WERI-Rb-1 (cell line): ENCODE measurements at regions not wholly inside any gene's neighbourhood (a gene's known extent, or its start where the extent isn't known, plus 50 kb on each side); places are given as distances from the start of the nearest gene placed in this dataset.

Source experiments
- DNase-seq: peaks from one replicate; pipeline ENCODE4 v3.0.0-alpha.2; 2020
- H3K27ac ChIP-seq: fragments of 250-450 bp; sonication (Bioruptor Pico); 2 replicates; pipeline ENCODE4 v1.5.1; 2020; ENCODE audit warnings: mild to moderate bottlenecking, moderate library complexity
- H3K27me3 ChIP-seq: fragments of 250-450 bp; sonication (Bioruptor Pico); 2 replicates; pipeline ENCODE4 v1.5.1; 2021; ENCODE audit warnings: mild to moderate bottlenecking, low read depth, moderate library complexity; ENCODE audit not compliant: insufficient read depth, severe bottlenecking
- H3K36me3 ChIP-seq: fragments of 250-450 bp; sonication (Bioruptor Pico); 2 replicates; pipeline ENCODE4 v1.5.1; 2020; ENCODE audit warnings: mild to moderate bottlenecking, moderate library complexity
- H3K4me3 ChIP-seq: 2 replicates; pipeline ENCODE4 v1.5.1; 2011; ENCODE audit warnings: low read depth, mild to moderate bottlenecking, control low read depth, low read length
- H3K9me3 ChIP-seq: fragments of 250-450 bp; sonication (Bioruptor Pico); 2 replicates; pipeline ENCODE4 v1.5.1; 2021; ENCODE audit warnings: mild to moderate bottlenecking, moderate library complexity; ENCODE audit not compliant: severe bottlenecking
- TF ChIP-seq, protein P1 (sequence below): IDR thresholded peaks from 2 replicates; pipeline ENCODE4 v1.5.1; 2011; ENCODE audit warnings: low read depth, mild to moderate bottlenecking, control low read depth, inconsistent platforms, low read length

DNA sequence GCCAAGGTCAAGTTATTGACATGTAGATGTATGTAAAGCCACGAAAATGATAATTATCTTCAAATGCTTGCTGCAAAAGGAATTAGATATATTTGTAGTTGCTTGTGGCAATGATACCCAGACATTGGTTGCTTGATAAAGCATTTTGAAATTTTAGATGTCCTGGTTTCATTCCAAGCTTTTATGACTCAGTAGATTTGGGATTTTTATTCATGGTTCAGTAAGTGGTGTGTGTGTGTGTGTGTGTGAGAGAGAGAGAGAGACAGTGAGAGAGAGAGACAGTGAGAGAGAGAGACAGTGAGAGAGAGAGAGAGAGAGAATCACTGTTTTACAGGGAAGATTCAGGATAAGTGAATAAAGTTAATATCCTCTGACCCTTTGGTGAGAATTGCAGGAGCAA is 498.2 kb upstream of the C1orf87 start:
- no peak overlapping the region for H3K4me3 ChIP-seq
- H3K27me3 ChIP-seq, result no peaks in the 10 kb centered on the region
- H3K36me3 ChIP-seq, result no peaks in the 10 kb centered on the region
- DNase-seq, result no peak
- H3K9me3 ChIP-seq, result no peaks in the 10 kb centered on the region
- TF ChIP-seq, protein P1, sequence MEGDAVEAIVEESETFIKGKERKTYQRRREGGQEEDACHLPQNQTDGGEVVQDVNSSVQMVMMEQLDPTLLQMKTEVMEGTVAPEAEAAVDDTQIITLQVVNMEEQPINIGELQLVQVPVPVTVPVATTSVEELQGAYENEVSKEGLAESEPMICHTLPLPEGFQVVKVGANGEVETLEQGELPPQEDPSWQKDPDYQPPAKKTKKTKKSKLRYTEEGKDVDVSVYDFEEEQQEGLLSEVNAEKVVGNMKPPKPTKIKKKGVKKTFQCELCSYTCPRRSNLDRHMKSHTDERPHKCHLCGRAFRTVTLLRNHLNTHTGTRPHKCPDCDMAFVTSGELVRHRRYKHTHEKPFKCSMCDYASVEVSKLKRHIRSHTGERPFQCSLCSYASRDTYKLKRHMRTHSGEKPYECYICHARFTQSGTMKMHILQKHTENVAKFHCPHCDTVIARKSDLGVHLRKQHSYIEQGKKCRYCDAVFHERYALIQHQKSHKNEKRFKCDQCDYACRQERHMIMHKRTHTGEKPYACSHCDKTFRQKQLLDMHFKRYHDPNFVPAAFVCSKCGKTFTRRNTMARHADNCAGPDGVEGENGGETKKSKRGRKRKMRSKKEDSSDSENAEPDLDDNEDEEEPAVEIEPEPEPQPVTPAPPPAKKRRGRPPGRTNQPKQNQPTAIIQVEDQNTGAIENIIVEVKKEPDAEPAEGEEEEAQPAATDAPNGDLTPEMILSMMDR, result no peak
- no peak overlapping the region for H3K27ac ChIP-seq

DNA sequence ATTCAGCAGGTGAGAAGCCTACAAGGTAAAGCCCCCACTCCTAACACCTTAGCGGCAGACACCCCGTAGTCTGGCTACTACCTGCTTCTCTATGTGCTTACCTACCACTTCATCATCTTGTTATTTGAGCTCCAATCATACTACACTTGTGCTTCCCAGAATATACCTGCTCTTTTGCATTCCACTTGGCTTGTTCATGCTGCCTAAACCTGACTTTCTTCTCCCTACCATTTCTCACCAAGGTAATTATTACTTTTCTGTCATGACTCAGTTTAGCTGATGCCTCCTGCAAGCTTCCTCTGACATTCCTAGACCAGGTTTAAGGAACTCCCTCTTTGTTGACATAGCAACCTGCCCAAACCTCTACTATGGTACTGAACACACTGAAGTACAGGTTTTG is 495.6 kb upstream of the C1orf87 start:
- no peak for DNase-seq
- no peak overlapping the region for H3K27ac ChIP-seq
- H3K27me3 ChIP-seq, result no peaks in the 10 kb centered on the region
- no peaks in the 10 kb centered on the region for H3K36me3 ChIP-seq
- H3K4me3 ChIP-seq, result no peak overlapping the region
- TF ChIP-seq, protein P1, result no peak
- H3K9me3 ChIP-seq, result no peaks in the 10 kb centered on the region

DNA sequence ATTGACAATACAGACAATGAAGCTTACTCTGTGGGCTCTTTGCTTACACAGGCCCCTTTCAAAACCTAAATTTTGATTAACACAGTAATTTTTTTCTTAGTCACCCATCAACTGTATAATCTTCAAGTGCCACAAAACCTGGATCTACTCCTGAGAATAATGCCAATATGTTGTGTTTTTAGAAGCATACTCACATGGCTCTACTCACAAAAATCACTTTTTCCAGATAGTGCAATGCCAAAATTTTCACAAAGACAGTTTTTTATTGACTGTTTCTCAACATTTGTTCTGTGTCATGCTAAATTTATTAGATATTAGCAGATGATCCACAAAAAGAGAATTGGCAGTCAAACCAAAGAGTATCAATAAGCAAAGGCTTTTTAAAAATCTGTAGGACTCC is 493.7 kb upstream of the C1orf87 start:
- H3K36me3 ChIP-seq, result no peaks in the 10 kb centered on the region
- no peaks in the 10 kb centered on the region for H3K27me3 ChIP-seq
- TF ChIP-seq, protein P1, result no peak
- H3K4me3 ChIP-seq, result no peak overlapping the region
- no peaks in the 10 kb centered on the region for H3K9me3 ChIP-seq
- DNase-seq, result no peak
- H3K27ac ChIP-seq, result no peak overlapping the region

DNA sequence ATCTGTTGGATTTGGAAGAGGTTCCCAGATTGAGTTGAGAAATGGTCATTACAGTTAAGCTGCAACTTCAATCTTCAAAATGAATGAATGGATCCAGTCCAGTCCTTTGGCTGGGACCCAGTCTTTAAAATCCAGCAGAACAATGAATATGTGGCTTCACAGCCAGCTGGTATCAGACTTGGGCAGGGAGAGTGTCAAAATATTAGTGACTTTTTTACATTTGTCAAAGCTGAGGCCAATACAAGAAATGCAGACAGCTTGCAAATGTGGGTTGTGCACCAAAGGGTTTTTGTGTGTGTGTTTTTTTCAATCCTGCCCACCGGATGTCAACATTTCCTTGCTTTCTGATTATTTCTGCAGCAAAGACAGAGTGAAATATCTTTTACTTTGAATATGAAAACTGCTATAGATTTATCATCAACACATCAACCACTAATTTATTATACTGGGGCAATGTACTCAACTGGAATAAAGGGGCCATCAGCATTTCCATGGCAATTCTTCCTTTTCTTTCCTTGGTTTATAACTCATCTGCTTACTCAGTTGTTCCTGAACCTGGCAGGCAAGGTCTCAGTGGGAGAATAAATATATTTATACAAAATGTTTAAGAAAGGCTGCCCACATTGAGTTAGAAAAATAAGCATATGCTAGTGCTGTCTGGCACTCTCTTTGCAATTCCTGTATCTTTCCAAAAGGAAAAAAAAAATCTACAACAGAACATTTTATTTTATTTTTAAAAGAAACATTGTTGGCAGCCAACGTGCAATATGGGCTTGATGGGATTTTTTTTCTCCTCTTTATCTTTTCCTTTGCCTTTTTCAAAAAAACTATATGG is 491.6 kb upstream of the C1orf87 start:
- DNase-seq, result no peak
- Histone ChIP-seq H3K36me3 (no peaks in the 10 kb centered on the region), H3K27me3 (no peaks in the 10 kb centered on the region), H3K4me3 (no peak overlapping the region), H3K9me3 (no peaks in the 10 kb centered on the region), H3K27ac (no peak overlapping the region)
- TF ChIP-seq, protein P1, result no peak

DNA sequence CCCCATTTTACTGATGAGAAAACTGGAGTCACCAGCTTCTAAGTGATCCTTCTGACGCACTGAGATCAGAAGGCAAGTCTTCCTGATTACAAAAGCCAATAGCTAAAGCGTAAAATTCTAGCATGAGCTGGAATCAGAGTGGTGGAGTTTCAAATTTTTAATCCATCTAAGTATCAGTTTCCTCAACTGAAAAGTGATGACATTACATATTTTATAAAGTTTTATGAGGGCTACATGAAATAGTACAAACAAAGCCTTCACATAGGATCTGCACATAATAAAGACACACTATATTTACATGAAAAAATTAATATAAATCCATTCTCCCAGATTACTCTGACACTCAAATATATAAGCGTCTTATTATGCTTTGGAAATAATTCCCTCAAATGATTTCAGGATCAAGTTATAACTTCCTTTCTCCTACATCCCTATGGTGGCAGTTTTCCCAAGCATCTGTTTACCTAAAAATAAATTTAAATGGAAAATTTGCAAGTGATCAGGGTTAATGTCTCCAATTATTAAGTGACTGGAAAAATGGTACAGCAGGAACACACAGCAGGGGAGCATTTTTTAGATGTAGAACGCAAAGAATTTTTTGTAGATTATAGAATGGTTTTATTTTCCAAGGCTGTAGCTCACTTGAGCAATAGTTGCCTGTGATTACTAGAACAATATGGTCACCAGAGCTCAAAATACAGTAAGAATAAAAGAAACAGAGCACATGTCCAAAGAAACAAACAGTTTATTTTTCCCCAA is 490.4 kb upstream of the C1orf87 start:
- no peak overlapping the region for H3K27ac ChIP-seq
- no peak for DNase-seq
- no peak overlapping the region for H3K4me3 ChIP-seq
- H3K36me3 ChIP-seq, result no peaks in the 10 kb centered on the region
- H3K9me3 ChIP-seq, result no peaks in the 10 kb centered on the region
- H3K27me3 ChIP-seq, result no peaks in the 10 kb centered on the region
- TF ChIP-seq, protein P1, result no peak
